ENCODE measurements at regions not wholly inside any gene's neighbourhood (a gene's known extent, or its start where the extent isn't known, plus 50 kb on each side); places are given as distances from the start of the nearest gene placed in this dataset.

- in situ Hi-C loops (cut with MboI) (no loop called here), intact Hi-C loops (cut with micrococcal nuclease; ENCODE audit: unreplicated experiment) (no loop called here)
- FAIRE-seq, result no peak
- H3K4me3 ChIP-seq, result no peak overlapping the region
- no peaks in the 10 kb centered on the region; a peak in 1 of 4 replicates for H3K27me3 ChIP-seq (replicated peaks in 1 of 2; ENCODE audit: control insufficient read depth in 2 of 2, insufficient read depth in 2 of 2, low read length in 1 of 2)
- no peaks in the 10 kb centered on the region for H3K36me3 ChIP-seq (ENCODE audit: control insufficient read depth in 2 of 2, insufficient read depth in 2 of 2, low read length in 1 of 2)
- H3K4me2 ChIP-seq (ENCODE audit: control insufficient read depth, insufficient read depth), result no peak overlapping the region
- H4K20me1 ChIP-seq (ENCODE audit: control insufficient read depth, insufficient read depth), result no peaks in the 10 kb centered on the region
- no peak overlapping the region for H2AFZ ChIP-seq (ENCODE audit: control insufficient read depth, low read depth, low read length)
- no peaks in the 10 kb centered on the region for H3K79me2 ChIP-seq (ENCODE audit: control insufficient read depth, insufficient read depth, low read length)
- no peaks in the 10 kb centered on the region; the same call in 1 of the 2 replicates for H3K4me1 ChIP-seq (ENCODE audit: control insufficient read depth, insufficient read depth, low read length)
- TF ChIP-seq ZNF207 (IDR thresholded peaks at IDR 0.05; ENCODE audit: borderline replicate concordance) (no peak), ASH2L (IDR thresholded peaks at IDR 0.05; ENCODE audit: borderline replicate concordance, low read depth) (no peak)
- H3K9me3 ChIP-seq (replicated peaks; ENCODE audit: control insufficient read depth, insufficient read depth, low read length), result no peaks in the 10 kb centered on the region
- ATAC-seq, result no peak
- no peak for DNase-seq (ENCODE audit: low read depth, low spot score)
- ChIA-PET POLR2A (no interaction called here), RAD21 (ENCODE audit: unreplicated experiment) (no interaction called here), CTCF (no interaction called here), SMC1A (ENCODE audit: uncharacterized antibody, unreplicated experiment) (no interaction called here)
- H3K27ac ChIP-seq (ENCODE audit: control insufficient read depth, insufficient read depth), result no peak overlapping the region
- WGBS (ENCODE audit: insufficient coverage, insufficient replicate concordance, low lambda C conversion rate, missing lambda C conversion rate), result 48% methylated on average over 3 of the region's 3 CpGs
- BruUV-seq (replicated peaks), result no TSS peak
- H3K9ac ChIP-seq (ENCODE audit: control insufficient read depth, insufficient read depth, low read length), result no peak overlapping the region
Observed at GRCh38 chr4:54543088-54543795, 114.5 kb upstream of the KIT start.

- 50% methylated on average over 4 of the region's 4 CpGs for WGBS (ENCODE audit: insufficient coverage, insufficient replicate concordance, low lambda C conversion rate, missing lambda C conversion rate)
- Histone ChIP-seq H3K4me2 (ENCODE audit: control insufficient read depth, insufficient read depth) (no peak overlapping the region), H3K4me3 (no peak overlapping the region), H3K36me3 (ENCODE audit: control insufficient read depth in 2 of 2, insufficient read depth in 2 of 2, low read length in 1 of 2) (no peaks in the 10 kb centered on the region), H3K27me3 (replicated peaks in 1 of 2; ENCODE audit: control insufficient read depth in 2 of 2, insufficient read depth in 2 of 2, low read length in 1 of 2) (no peaks in the 10 kb centered on the region; a peak in 1 of 4 replicates), H4K20me1 (ENCODE audit: control insufficient read depth, insufficient read depth) (no peaks in the 10 kb centered on the region), H3K79me2 (ENCODE audit: control insufficient read depth, insufficient read depth, low read length) (no peaks in the 10 kb centered on the region), H2AFZ (ENCODE audit: control insufficient read depth, low read depth, low read length) (no peak overlapping the region), H3K27ac (ENCODE audit: control insufficient read depth, insufficient read depth) (no peak overlapping the region), H3K9me3 (replicated peaks; ENCODE audit: control insufficient read depth, insufficient read depth, low read length) (no peaks in the 10 kb centered on the region), H3K9ac (ENCODE audit: control insufficient read depth, insufficient read depth, low read length) (no peak overlapping the region), H3K4me1 (ENCODE audit: control insufficient read depth, insufficient read depth, low read length) (no peaks in the 10 kb centered on the region; the same call in 1 of the 2 replicates)
- TF ChIP-seq TAF1 (IDR thresholded peaks at IDR 0.05; ENCODE audit: borderline replicate concordance, low read depth, low read length) (no peak), CBFB (IDR thresholded peaks at IDR 0.05; ENCODE audit: low read depth) (no peak), CBX5 (IDR thresholded peaks at IDR 0.05; ENCODE audit: low read depth) (no peak), TBL1XR1 (IDR thresholded peaks at IDR 0.05; ENCODE audit: low read depth, low read length) (no peak), TCF12 (IDR thresholded peaks at IDR 0.05; ENCODE audit: low read depth, low read length) (no peak), IKZF2 (IDR thresholded peaks at IDR 0.05) (no peak)
- no peak for FAIRE-seq
- SMC1A ChIA-PET (ENCODE audit: uncharacterized antibody, unreplicated experiment), result no interaction called here
- no TSS peak for BruUV-seq (replicated peaks)
- in situ Hi-C loops (cut with MboI), result no loop called here
- POLR2A ChIA-PET, result no interaction called here
- RAD21 ChIA-PET (ENCODE audit: unreplicated experiment), result no interaction called here
- DNase-seq (ENCODE audit: low read depth, low spot score), result no peak
- CTCF ChIA-PET, result interaction anchor here (1.4 kb wide), 1 partner anchor 16 kb away, joined by 3 read pairs; no protein-coding TSS in a partner anchor
- intact Hi-C loops (cut with micrococcal nuclease; ENCODE audit: unreplicated experiment), result no loop called here
- ATAC-seq, result no peak
Observed at GRCh38 chr4:54545663-54546424, 111.9 kb upstream of the KIT start.

Data from GM12878 (cell line).